GM19043 (cell line): ENCODE measurements at regions not wholly inside any gene's neighbourhood (a gene's known extent, or its start where the extent isn't known, plus 50 kb on each side); places are given as distances from the start of the nearest gene placed in this dataset.
"Not testable (repeated sequence)": the region's sequence is repeated elsewhere in the genome, so short reads cannot be mapped to it uniquely, and the experiment has no call there.

Experiments used
- ATAC-seq: cut with Tn5 transposase; IDR thresholded peaks from one replicate; pipeline ENCODE4 v1.9.1; 2021; ENCODE audit warnings: low read depth; ENCODE audit not compliant: unreplicated experiment

DNA sequence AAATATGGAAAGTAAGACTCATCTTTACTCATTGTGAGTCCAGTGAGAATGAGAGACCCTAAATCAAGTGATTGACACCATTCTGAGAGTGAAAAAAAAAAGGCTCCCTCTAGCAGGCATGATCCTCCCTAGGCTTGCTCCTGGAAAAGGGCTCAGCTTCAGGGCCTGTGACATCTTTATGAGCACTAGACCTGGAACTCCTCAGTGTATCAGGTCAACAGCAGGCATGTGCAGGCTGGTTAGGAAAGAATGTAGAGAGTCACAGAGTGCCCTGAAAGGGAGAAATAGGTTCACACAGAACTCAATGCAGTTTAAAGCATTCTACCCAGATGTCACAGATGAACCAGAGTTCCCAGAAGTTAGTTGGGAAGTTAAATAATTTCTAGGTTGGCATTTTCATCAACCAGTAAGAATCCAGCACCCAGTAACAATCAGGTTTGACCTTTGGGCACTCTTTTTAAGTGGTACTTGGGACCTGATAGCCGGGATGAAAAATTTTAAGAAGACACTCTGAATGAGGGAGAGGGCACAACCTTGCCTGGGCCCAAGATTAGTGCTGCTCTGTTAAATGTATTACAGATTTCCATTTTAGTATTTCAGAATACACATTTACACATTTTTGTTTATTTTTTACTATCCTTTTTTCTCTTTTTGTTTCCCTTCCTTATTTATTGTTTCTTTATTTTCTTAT lies 828.8 kb downstream of the C12orf50 start:
- no peak for ATAC-seq

DNA sequence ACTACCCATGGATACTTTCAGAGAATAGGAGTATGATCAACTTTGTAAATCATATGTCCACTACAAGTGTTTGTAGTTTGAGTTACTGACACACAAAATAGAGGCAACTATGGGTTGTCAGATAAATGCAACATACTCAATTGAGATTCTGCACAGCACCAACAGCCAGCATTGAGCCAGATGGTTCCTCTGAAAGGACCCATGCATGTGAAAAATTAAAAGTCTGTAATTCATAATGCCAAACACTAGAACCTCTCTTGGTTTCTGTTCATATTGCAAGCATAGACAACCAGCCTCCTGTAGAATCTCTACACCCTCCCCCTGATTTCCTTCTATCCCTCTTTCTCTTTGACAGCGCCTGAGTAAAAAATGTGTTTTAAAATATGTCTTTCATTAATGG lies 831.0 kb downstream of the C12orf50 start:
- ATAC-seq: no peak

GRCh38 chr12:87196321-87196720 lies 832.9 kb downstream of the C12orf50 start:
- no peak for ATAC-seq

GRCh38 chr12:87194389-87194788 lies 834.8 kb downstream of the C12orf50 start:
- ATAC-seq: not testable (repeated sequence)

- ATAC-seq: no peak
These were observed 843.8 kb downstream of the C12orf50 start for GRCh38 chr12:87185367-87185766.

GRCh38 chr12:87182696-87183233 lies 846.4 kb downstream of the C12orf50 start:
- no peak for ATAC-seq

GRCh38 chr12:87171356-87171755 lies 857.8 kb downstream of the C12orf50 start:
- no peak for ATAC-seq

DNA sequence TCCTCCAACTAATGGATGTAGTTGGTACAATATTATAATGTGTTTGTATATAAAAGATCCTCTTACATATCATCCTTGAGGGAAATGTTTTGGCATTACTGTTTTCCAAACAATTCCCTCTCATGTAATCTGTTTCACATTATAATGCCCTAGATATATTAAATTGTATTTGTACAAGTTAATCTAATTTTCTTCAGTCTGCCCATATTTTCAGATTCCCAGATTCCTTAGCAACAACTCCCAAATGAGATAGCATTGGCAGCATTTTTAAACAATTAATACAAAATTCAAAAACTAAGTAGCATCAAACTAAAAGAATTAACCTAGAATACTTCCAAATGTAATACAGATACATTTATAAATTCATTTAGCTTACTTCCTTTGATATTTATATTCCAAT lies 860.2 kb downstream of the C12orf50 start:
- no peak for ATAC-seq

GRCh38 chr12:87165733-87166375 lies 863.3 kb downstream of the C12orf50 start:
- no peak for ATAC-seq

- ATAC-seq: no peak
These were observed 866.1 kb downstream of the C12orf50 start for GRCh38 chr12:87163122-87163521.

DNA sequence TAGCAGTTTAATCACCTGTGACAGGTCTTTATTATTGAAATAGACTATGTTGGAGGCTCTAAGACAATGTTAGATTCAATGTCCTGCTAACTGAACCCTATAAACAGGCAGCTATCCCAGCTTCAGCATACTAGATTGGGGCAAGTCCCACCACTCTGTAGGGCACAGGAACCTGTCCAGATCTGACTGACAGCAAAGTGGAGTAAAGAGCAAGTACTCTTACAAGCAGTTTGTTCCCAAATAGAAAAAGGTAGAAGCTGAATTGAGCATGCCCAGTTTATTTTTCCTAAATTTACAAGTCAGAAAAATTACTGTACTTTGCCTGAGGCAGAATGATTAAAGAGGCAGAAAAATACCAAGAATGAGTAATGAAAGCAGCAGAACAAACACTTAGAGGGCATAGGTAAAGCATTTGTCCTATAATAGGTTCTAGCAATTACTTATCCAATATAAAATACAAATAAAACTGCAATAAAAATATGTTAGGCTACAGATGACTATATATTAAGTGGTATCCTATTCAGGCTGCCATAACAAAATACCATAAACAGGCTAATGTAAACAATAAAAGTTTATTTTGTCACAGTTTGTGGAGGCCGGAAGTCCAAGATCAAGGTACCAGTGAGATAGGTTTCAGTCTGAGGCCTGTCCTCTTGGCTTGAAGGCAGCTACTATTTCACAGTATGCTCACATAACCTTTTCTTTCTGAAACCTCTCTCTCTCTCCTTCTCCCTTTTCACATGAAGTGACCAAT lies 868.2 kb downstream of the C12orf50 start:
- no peak for ATAC-seq

DNA sequence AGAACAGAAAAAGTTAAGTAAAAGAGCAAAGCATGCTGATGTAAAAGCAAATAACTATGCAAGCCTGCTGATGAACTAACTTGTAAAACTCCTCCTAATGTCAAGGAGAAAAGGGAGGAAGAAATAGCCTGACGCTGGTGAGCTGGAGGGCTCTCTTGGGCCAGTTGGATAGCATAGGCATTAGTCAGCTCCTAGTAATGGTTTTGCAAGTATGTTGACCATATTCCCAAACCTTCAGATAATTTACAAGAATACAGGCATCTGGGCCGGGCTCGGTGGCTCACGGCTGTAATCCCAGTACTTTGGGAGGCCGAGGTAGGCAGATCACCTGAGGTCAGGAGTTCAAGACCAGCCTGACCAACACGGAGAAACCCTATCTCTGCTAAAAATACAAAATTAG lies 871.4 kb downstream of the C12orf50 start:
- no peak for ATAC-seq

DNA sequence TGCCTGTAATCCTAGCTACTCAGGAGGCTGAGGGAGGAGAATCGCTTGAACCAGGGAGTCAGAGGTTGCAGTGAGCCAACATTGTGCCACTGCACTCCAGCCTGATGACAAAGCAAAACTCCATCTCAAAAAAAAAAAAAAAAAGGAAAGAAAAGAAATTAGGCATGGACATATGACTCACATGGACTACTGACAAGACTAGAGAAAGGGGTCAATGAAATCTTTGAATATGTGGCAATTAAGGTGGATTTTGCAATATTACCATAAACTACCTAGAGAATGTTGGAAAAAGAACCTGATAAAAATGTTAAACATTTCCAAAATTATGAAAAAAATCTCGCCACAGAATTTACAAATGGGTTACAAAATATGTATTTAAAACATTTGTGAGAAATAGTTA lies 873.6 kb downstream of the C12orf50 start:
- no peak for ATAC-seq

DNA sequence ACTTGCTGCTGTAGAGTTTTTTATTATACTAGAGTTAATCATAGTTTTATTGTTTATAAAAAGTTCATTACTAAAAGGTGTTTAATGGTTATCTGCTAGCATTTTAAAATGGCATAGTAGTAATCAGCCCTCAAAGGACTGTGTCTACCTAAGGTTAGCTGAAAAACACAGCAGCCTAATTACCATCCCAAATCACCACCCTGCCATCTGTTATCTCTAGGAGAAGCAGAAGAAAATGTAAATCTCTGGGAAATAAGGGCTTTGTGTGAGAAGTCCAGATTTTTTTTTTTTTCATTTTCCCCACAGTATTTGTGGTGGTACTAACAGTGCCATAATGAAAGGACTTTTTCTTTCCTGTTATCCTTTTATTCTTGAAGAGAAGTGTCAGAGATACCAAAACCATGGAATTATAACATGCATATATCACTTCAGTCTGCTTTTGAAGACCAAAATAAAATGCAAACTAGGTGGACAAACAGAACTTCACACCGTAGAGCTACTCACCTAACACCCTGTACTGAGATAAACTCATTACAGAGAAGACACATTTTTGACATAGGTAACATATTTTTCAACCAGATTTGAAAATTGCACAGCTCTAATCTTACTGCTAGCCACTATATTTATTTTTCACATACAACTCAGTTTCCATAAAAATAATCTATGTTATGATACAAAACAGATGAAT lies 876.2 kb downstream of the C12orf50 start:
- ATAC-seq: no peak

- ATAC-seq: no peak
These were observed 877.1 kb downstream of the C12orf50 start for GRCh38 chr12:87152075-87152474.

DNA sequence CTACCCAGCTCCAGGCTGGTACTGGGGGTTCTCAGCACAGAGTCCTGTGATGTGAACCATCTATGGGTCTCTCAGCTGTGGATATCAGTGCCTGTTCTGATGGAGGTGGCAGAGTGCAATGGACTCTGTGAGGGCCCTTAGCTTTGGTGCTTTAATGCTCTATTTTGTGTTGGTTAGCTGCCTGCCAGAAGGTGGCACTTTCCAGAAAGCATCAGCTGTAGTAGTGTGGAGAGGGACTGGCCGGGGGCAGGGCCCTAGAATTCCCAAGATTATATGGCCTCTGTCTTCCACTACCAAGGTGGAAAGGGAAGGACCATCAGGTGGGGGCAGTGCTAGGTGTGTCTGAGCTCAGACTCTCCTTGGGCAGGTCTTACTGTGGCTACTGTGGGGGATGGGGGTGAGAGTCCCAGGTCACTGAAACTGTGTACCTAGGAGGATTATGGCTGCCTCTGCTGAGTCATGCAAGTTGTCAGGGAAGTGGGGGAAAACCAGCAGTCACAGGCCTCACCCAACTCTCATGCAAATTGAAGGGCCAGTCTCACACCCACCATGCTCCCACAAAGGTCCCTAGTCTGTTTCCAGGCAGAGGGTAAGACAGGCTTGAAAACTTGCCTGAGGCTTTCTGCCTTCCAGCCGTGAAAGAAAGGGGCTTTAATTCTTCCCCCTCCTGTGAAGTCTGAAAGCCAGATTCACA lies 878.1 kb downstream of the C12orf50 start:
- ATAC-seq: no peak

DNA sequence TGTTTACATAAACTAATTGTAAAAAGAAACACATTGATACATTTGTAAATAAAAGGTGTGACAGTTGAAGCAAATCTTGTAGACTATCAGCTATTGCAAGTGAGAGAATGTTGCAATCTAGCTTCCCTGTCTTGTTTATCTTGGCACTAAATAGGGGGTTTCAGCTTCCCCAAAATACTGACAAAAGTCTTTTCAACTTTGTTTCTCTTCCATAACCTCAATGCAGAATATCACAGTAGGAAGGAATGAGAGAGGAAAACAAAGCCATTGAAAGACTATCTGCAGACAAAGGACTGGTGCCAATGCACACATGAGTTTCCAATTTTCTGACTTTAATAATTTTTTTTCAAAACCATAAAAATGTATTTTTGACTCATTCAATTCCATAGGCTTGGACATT lies 886.2 kb upstream of the MGAT4C start:
- ATAC-seq: no peak

DNA sequence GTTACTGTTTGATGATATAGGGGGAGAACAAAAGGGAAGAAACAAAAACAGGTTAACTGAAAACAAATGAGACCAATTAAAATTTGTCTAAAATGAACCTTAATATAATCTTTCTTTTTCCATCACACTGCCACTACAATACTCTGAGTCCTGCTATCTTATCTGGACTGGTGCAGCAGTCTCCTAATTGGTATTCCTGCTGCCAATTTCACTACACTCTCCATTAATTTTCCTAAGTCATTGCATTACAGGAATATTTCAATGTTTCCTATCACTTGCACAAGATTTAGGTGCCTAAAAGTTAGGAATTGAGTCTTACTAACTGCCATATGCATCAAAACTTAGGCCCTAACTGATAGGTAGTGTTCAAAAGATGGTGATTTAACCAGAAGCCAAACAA lies 884.9 kb upstream of the MGAT4C start:
- no peak for ATAC-seq

DNA sequence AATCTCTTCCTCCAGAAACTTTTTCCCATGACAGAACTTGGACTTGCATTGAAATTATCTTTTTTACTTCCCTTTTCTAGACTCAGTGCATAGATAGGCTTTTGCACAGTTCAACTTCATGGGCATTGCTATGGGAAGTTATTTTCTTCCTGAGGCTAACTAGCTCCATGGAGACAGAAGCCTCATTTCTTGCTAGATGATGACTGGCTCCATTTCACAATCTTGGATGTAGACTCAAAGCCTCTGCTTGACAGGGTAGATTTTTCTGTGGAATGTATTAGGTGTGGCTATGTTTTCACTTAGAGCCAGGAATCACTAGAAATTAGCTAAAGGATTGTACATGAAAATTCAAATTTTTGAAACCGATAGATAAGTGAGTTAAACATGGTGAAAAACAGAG lies 884.1 kb upstream of the MGAT4C start:
- ATAC-seq: no peak

DNA sequence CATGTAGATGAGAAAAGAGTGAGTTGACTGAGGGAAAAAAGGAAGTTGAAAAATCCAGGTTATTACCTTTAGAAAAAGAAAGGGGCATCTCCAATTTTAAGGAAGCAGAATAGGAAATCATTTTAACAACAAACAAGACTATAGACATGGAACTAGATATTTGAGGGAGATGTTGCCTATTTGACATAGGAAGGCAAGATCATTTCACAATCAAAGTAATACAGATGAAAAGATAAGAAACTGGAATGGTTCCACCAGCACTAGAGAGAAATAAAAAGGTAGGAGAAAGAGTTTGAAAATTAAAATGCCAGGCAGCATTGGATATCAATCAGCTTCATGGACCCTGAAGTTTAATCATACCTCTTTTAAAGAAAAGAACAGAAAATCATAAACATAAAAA lies 881.0 kb upstream of the MGAT4C start:
- no peak for ATAC-seq
